ENCODE measurements at regions not wholly inside any gene's neighbourhood (a gene's known extent, or its start where the extent isn't known, plus 50 kb on each side); places are given as distances from the start of the nearest gene placed in this dataset.

- no peak for TF ChIP-seq CTCF (IDR thresholded peaks at IDR 0.05)
- TF ChIP-seq POLR2A (IDR thresholded peaks at IDR 0.05) = no peak
- no peak for TF ChIP-seq EP300 (IDR thresholded peaks at IDR 0.05)
Observed at GRCh38 chr4:126961661-126962060, 671.1 kb upstream of the INTU start.
